ENCODE measurements at regions not wholly inside any gene's neighbourhood (a gene's known extent, or its start where the extent isn't known, plus 50 kb on each side); places are given as distances from the start of the nearest gene placed in this dataset.

DNA sequence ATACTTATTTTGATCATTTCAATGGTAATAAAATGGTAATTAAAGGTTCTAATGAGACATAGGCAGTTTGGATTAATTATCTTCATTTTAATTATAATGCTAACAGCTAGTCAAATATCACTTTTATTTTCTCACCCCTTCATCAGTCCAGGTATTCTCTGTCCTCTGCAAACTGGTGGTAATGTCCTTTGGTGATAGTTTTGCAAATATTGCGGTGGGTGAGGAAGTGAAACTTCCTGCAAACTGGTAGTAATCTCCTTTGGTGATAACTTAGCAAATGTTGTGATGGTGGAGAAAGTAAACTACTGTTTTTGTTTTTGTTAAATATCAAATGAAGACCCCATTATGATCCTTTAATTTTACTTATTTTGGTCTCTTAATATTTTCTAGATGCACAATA, 209.0 kb downstream of the AMY1C start:
- CTCF ChIA-PET: no interaction called here
- intact Hi-C loops (cut with micrococcal nuclease; ENCODE audit: unreplicated experiment): no loop called here

GRCh38 chr1:103959565-103959964, 209.9 kb downstream of the AMY1C start:
- ChIA-PET POLR2A (ENCODE audit: low non-redundant PET) (no interaction called here), CTCF (no interaction called here)
- intact Hi-C loops (cut with micrococcal nuclease; ENCODE audit: unreplicated experiment): no loop called here
- Histone ChIP-seq H3K9me3 (ENCODE audit: low read depth, low read length, poor library complexity, severe bottlenecking) (no peaks in the 10 kb centered on the region), H3K4me3 (ENCODE audit: low read depth, low read length, poor library complexity, severe bottlenecking) (no peak overlapping the region), H3K27ac (ENCODE audit: low read depth, low read length, poor library complexity, severe bottlenecking) (no peak overlapping the region), H3K36me3 (ENCODE audit: insufficient read depth, low read length, poor library complexity, severe bottlenecking) (no peaks in the 10 kb centered on the region), H3K27me3 (replicated peaks; ENCODE audit: insufficient read depth, low read depth, low read length, poor library complexity) (no peaks in the 10 kb centered on the region), H3K4me1 (ENCODE audit: insufficient read depth, low read length, poor library complexity, severe bottlenecking) (no peaks in the 10 kb centered on the region)
- TF ChIP-seq EZH2 (IDR thresholded peaks at IDR 0.05; ENCODE audit: borderline replicate concordance, low read depth, low read length, poor library complexity, severe bottlenecking): no peak
- TF ChIP-seq, protein P1, sequence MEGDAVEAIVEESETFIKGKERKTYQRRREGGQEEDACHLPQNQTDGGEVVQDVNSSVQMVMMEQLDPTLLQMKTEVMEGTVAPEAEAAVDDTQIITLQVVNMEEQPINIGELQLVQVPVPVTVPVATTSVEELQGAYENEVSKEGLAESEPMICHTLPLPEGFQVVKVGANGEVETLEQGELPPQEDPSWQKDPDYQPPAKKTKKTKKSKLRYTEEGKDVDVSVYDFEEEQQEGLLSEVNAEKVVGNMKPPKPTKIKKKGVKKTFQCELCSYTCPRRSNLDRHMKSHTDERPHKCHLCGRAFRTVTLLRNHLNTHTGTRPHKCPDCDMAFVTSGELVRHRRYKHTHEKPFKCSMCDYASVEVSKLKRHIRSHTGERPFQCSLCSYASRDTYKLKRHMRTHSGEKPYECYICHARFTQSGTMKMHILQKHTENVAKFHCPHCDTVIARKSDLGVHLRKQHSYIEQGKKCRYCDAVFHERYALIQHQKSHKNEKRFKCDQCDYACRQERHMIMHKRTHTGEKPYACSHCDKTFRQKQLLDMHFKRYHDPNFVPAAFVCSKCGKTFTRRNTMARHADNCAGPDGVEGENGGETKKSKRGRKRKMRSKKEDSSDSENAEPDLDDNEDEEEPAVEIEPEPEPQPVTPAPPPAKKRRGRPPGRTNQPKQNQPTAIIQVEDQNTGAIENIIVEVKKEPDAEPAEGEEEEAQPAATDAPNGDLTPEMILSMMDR (conservative IDR thresholded peaks at IDR 0.05; ENCODE audit: low read depth, low read length): no peak
- no TSS peak for BruUV-seq (replicated peaks)
- no peak for DNase-seq (ENCODE audit: low spot score)

More for the DNA sequence above, 209.0 kb downstream of the AMY1C start:
- TF ChIP-seq EZH2 (IDR thresholded peaks at IDR 0.05; ENCODE audit: borderline replicate concordance, low read depth, low read length, poor library complexity, severe bottlenecking): no peak
- TF ChIP-seq, protein P1 (conservative IDR thresholded peaks at IDR 0.05; ENCODE audit: low read depth, low read length): no peak
- no peak overlapping the region for H3K4me3 ChIP-seq (ENCODE audit: low read depth, low read length, poor library complexity, severe bottlenecking)
- H3K27me3 ChIP-seq (replicated peaks; ENCODE audit: insufficient read depth, low read depth, low read length, poor library complexity): no peaks in the 10 kb centered on the region
- no peaks in the 10 kb centered on the region for H3K4me1 ChIP-seq (ENCODE audit: insufficient read depth, low read length, poor library complexity, severe bottlenecking)
- H3K27ac ChIP-seq (ENCODE audit: low read depth, low read length, poor library complexity, severe bottlenecking): no peak overlapping the region
- no peak for DNase-seq (ENCODE audit: low spot score)
- H3K36me3 ChIP-seq (ENCODE audit: insufficient read depth, low read length, poor library complexity, severe bottlenecking): no peaks in the 10 kb centered on the region
- H3K9me3 ChIP-seq (ENCODE audit: low read depth, low read length, poor library complexity, severe bottlenecking): no peaks in the 10 kb centered on the region
- BruUV-seq (replicated peaks): no TSS peak
- POLR2A ChIA-PET (ENCODE audit: low non-redundant PET): no interaction called here

DNA sequence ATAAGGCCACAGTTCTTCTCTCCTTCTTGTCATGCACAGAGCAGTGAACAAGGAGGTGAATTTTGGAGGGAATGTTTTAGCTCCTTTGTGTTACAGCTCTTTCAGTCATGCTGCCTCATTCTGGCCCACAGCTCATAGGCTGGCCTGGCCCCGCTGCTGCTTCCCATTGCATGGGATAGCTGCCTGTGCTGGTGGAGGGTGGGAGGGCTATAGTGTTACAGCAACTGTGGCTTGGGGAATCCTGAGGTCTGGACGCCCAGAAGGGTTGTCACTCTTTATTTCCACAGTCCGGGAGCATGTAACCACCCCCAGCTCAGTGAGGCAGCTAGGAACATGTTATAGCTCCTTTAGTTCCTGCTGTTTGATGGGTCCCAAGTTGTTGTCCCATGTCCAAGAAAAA, 210.3 kb downstream of the AMY1C start:
- no peak overlapping the region for H3K4me3 ChIP-seq (ENCODE audit: low read depth, low read length, poor library complexity, severe bottlenecking)
- CTCF ChIA-PET: no interaction called here
- no peak for DNase-seq (ENCODE audit: low spot score)
- POLR2A ChIA-PET (ENCODE audit: low non-redundant PET): no interaction called here
- BruUV-seq (replicated peaks): no TSS peak
- TF ChIP-seq, protein P1 (conservative IDR thresholded peaks at IDR 0.05; ENCODE audit: low read depth, low read length): no peak
- no peak for TF ChIP-seq EZH2 (IDR thresholded peaks at IDR 0.05; ENCODE audit: borderline replicate concordance, low read depth, low read length, poor library complexity, severe bottlenecking)
- no peaks in the 10 kb centered on the region for H3K36me3 ChIP-seq (ENCODE audit: insufficient read depth, low read length, poor library complexity, severe bottlenecking)
- no peak overlapping the region for H3K27ac ChIP-seq (ENCODE audit: low read depth, low read length, poor library complexity, severe bottlenecking)
- H3K4me1 ChIP-seq (ENCODE audit: insufficient read depth, low read length, poor library complexity, severe bottlenecking): no peaks in the 10 kb centered on the region
- no peaks in the 10 kb centered on the region for H3K27me3 ChIP-seq (replicated peaks; ENCODE audit: insufficient read depth, low read depth, low read length, poor library complexity)
- intact Hi-C loops (cut with micrococcal nuclease; ENCODE audit: unreplicated experiment): no loop called here
- no peaks in the 10 kb centered on the region for H3K9me3 ChIP-seq (ENCODE audit: low read depth, low read length, poor library complexity, severe bottlenecking)

All from A673 (cell line).